ENCODE measurements at regions not wholly inside any gene's neighbourhood (a gene's known extent, or its start where the extent isn't known, plus 50 kb on each side); places are given as distances from the start of the nearest gene placed in this dataset.

DNA sequence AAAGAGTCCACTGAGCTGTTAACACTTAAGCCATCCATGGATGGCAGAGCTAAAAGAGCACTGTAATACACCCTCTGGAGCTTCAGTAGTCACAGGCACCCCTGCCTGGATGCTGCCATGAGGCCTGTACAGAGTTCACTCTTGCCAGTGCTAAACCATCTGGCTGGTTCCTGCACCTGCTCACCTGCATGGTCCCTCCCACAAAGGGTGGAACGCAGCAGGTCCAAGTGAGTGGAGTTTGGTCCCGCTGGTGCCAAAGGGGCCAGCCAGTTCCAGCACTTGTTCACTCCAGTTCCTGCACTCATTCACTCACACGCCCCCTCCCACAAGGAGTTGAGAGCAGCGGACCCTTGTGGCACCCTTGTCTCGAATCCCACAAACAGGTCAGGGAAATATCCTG, 503.5 kb downstream of the HACE1 start:
- Histone ChIP-seq H3K36me3 (no peaks in the 10 kb centered on the region), H3K9me3 (no peaks in the 10 kb centered on the region), H3K27me3 (no peaks in the 10 kb centered on the region), H3K4me3 (no peak overlapping the region), H3K27ac (no peak overlapping the region), H3K4me1 (no peaks in the 10 kb centered on the region)
- intact Hi-C loops (cut with DNase I) = no loop called here
- no peak for DNase-seq (ENCODE audit: extremely low spot score in 2 of 2)
- TF ChIP-seq, protein P1, sequence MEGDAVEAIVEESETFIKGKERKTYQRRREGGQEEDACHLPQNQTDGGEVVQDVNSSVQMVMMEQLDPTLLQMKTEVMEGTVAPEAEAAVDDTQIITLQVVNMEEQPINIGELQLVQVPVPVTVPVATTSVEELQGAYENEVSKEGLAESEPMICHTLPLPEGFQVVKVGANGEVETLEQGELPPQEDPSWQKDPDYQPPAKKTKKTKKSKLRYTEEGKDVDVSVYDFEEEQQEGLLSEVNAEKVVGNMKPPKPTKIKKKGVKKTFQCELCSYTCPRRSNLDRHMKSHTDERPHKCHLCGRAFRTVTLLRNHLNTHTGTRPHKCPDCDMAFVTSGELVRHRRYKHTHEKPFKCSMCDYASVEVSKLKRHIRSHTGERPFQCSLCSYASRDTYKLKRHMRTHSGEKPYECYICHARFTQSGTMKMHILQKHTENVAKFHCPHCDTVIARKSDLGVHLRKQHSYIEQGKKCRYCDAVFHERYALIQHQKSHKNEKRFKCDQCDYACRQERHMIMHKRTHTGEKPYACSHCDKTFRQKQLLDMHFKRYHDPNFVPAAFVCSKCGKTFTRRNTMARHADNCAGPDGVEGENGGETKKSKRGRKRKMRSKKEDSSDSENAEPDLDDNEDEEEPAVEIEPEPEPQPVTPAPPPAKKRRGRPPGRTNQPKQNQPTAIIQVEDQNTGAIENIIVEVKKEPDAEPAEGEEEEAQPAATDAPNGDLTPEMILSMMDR (IDR thresholded peaks at IDR 0.05) = no peak
- TF ChIP-seq POLR2AphosphoS5 (IDR thresholded peaks at IDR 0.05; ENCODE audit: insufficient read depth in 1 of 2, low read depth in 1 of 2) = no peak
- TF ChIP-seq POLR2A (IDR thresholded peaks at IDR 0.05) = no peak

DNA sequence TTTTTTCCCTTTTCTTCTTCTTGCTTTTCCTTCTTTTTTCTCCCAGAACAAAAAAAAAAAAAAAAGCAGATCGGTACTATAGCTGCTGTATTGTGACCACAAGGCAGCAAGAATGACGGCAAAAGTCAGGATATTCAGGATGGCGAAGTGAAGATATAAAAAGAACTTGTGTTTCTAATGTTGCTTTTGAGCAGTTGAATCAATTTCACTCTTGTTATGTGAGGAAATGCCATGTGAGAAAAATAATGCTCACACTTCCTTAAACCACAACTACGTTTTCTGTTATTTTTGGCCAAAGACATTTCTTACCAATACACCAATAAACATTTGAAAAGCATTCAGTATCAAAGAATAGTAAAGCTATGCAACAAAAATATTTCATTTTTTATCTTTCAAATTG, 510.5 kb downstream of the HACE1 start:
- no peak overlapping the region for H3K4me3 ChIP-seq
- H3K36me3 ChIP-seq = no peaks in the 10 kb centered on the region
- no peaks in the 10 kb centered on the region for H3K4me1 ChIP-seq
- H3K27me3 ChIP-seq = no peaks in the 10 kb centered on the region
- intact Hi-C loops (cut with DNase I) = no loop called here
- H3K9me3 ChIP-seq = peaks cover 4% of the 10 kb centered on the region
- no peak overlapping the region for H3K27ac ChIP-seq
- TF ChIP-seq POLR2A (IDR thresholded peaks at IDR 0.05) = no peak
- TF ChIP-seq, protein P1 (IDR thresholded peaks at IDR 0.05) = no peak
- TF ChIP-seq POLR2AphosphoS5 (IDR thresholded peaks at IDR 0.05; ENCODE audit: insufficient read depth in 1 of 2, low read depth in 1 of 2) = no peak
- no peak for DNase-seq (ENCODE audit: extremely low spot score in 2 of 2)

GRCh38 chr6:104344223-104344622, 515.5 kb downstream of the HACE1 start:
- Histone ChIP-seq H3K4me3 (no peak overlapping the region), H3K9me3 (peaks cover 5% of the 10 kb centered on the region), H3K27ac (no peak overlapping the region), H3K36me3 (no peaks in the 10 kb centered on the region), H3K4me1 (no peaks in the 10 kb centered on the region), H3K27me3 (no peaks in the 10 kb centered on the region)
- no peak for DNase-seq (ENCODE audit: extremely low spot score in 2 of 2)
- intact Hi-C loops (cut with DNase I) = no loop called here
- TF ChIP-seq POLR2A (IDR thresholded peaks at IDR 0.05) = no peak
- TF ChIP-seq, protein P1 (IDR thresholded peaks at IDR 0.05) = no peak
- no peak for TF ChIP-seq POLR2AphosphoS5 (IDR thresholded peaks at IDR 0.05; ENCODE audit: insufficient read depth in 1 of 2, low read depth in 1 of 2)

DNA sequence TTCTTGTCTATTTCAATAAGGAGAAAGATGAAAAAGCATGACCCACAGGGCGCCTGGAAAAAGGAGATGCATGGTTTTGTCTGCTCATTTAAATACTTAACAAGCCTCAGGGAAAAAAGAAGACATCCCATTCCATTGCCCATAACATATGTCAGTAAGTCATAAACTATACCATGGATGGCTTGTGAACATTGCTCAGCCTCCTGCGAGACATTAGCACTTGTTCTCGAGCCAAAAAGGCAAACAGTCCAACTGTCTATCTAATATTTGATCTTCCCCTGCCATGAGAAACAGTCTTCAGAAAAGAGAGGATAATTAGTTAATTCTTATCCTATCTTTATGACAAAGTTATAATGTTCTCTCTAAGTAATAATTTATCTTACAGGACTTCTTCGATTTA, 527.4 kb downstream of the HACE1 start:
- no peak for DNase-seq (ENCODE audit: extremely low spot score in 2 of 2)
- Histone ChIP-seq H3K36me3 (no peaks in the 10 kb centered on the region), H3K4me1 (no peaks in the 10 kb centered on the region), H3K27me3 (no peaks in the 10 kb centered on the region), H3K9me3 (no peaks in the 10 kb centered on the region), H3K27ac (no peak overlapping the region), H3K4me3 (no peak overlapping the region)
- intact Hi-C loops (cut with DNase I) = no loop called here
- TF ChIP-seq POLR2A (IDR thresholded peaks at IDR 0.05) (no peak), POLR2AphosphoS5 (IDR thresholded peaks at IDR 0.05; ENCODE audit: insufficient read depth in 1 of 2, low read depth in 1 of 2) (no peak)
- TF ChIP-seq, protein P1 (IDR thresholded peaks at IDR 0.05) = no peak

DNA sequence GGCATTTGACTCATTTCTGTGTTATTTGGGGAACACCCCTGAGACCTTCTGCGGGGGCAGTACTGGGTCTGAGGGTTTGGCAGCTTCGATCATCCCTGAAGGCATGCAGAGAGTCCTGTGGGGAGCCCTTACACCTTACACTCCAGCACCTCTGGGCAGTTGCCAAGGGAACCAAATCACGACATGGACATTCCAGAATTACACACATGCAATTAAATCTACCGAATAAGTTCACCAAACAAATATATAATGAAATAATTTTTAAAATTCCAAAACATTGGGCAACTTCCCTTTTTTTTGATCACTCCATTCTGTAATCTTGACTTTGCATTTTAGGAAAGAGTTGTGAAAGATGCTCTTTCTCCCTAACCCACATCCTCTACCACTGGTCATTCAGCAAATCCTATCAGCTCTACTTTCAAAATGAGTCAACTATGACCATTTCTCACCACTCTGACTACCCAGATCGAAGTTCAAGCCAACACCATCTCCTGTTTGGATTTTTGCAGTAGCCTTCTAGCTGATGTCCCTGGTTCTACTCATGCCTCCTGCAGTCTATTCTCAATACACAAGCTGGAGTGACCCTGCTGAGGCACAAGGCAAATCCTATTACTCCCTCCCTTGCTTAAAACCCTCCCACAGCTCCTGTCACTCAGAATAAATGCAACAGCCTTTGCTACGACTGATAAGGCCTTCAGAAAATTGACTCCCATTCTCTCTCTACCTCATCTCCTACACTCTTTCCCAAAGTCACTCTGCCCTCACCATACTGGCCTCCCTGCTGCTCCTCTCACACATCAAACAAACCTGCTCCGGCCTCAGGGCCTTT, 533.3 kb downstream of the HACE1 start:
- intact Hi-C loops (cut with DNase I) = no loop called here

More for the DNA sequence above, 533.3 kb downstream of the HACE1 start:
- TF ChIP-seq, protein P1 (IDR thresholded peaks at IDR 0.05) = no peak
- TF ChIP-seq POLR2A (IDR thresholded peaks at IDR 0.05) (no peak), POLR2AphosphoS5 (IDR thresholded peaks at IDR 0.05; ENCODE audit: insufficient read depth in 1 of 2, low read depth in 1 of 2) (no peak)
- no peaks in the 10 kb centered on the region for H3K4me1 ChIP-seq
- H3K27me3 ChIP-seq = no peaks in the 10 kb centered on the region
- DNase-seq (ENCODE audit: extremely low spot score in 2 of 2) = no peak
- no peaks in the 10 kb centered on the region for H3K36me3 ChIP-seq
- no peak overlapping the region for H3K4me3 ChIP-seq
- no peak overlapping the region for H3K27ac ChIP-seq
- no peaks in the 10 kb centered on the region for H3K9me3 ChIP-seq
